Lower leg skin (tissue), 4 donors: ENCODE measurements at regions not wholly inside any gene's neighbourhood (a gene's known extent, or its start where the extent isn't known, plus 50 kb on each side); places are given as distances from the start of the nearest gene placed in this dataset.
A peak's percentile ranks its signal among the peaks of the same experiment; 100 is the strongest.

Experiments
- DNase-seq, 2 donors: peaks; one replicate each; pipeline ENCODE4 v3.0.0-alpha.2; 2019; ENCODE audit warnings: low spot score in 2 of 2
- H3K4me3 ChIP-seq: fragments of 200-600 bp; sonication (generic); 2 replicates; pipeline ENCODE4 v1.5.1; 2017; ENCODE audit warnings: mild to moderate bottlenecking, low read depth; ENCODE audit not compliant: poor library complexity, severe bottlenecking
- POLR2A ChIP-seq, 2 donors: fragments of 450-650 bp; IDR thresholded peaks; one replicate each; pipeline ENCODE4 v1.6.1; 2016 to 2017; ENCODE audit warnings: antibody characterized with exemption in 2 of 2, mild to moderate bottlenecking in 1 of 2, moderate library complexity in 1 of 2
- WGBS, 2 donors: methylation state at CpG; one replicate each; pipeline ENCODE4 v1.1.5; 2018; 5-methylcytosine and 5-hydroxymethylcytosine counted together
- intact Hi-C: fragments of 100-400 bp; cut with DNase I; formaldehyde crosslinking; loops from one replicate; pipeline ENCODE4 v1.15.0; 2023; ENCODE audit warnings: low total_unique reads
- TF ChIP-seq, protein P1 (sequence below), 3 donors: fragments of 450-650 bp; IDR thresholded peaks; one replicate each; pipeline ENCODE4 v1.5.1; 2016; ENCODE audit warnings: antibody characterized with exemption in 3 of 3, mild to moderate bottlenecking in 3 of 3, moderate library complexity in 2 of 3

DNA sequence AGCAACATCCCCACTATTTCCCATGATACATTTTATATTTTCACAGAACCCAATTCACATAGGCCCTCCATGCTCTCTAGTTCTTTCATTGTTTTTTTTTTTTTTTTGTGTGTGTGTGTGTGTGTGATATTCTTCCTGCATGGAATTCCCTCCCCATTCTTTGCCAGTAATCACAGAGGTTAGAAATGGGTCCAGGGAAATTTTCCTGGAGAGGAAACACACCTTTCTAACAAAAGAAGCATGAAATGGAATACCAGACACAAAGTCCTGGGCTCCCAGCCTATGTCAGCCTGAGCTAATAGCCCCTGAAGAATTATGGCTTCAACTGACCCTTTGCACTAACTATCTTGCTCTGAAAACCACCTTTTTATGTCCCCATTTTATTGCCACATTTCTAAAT, 194.2 kb upstream of the NT5E start:
- TF ChIP-seq, protein P1, sequence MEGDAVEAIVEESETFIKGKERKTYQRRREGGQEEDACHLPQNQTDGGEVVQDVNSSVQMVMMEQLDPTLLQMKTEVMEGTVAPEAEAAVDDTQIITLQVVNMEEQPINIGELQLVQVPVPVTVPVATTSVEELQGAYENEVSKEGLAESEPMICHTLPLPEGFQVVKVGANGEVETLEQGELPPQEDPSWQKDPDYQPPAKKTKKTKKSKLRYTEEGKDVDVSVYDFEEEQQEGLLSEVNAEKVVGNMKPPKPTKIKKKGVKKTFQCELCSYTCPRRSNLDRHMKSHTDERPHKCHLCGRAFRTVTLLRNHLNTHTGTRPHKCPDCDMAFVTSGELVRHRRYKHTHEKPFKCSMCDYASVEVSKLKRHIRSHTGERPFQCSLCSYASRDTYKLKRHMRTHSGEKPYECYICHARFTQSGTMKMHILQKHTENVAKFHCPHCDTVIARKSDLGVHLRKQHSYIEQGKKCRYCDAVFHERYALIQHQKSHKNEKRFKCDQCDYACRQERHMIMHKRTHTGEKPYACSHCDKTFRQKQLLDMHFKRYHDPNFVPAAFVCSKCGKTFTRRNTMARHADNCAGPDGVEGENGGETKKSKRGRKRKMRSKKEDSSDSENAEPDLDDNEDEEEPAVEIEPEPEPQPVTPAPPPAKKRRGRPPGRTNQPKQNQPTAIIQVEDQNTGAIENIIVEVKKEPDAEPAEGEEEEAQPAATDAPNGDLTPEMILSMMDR (IDR thresholded peaks at IDR 0.05): no peak
- no peak for TF ChIP-seq POLR2A (IDR thresholded peaks at IDR 0.05)
- intact Hi-C loops: no loop called here
- H3K4me3 ChIP-seq: no peak overlapping the region
- no peak for DNase-seq

DNA sequence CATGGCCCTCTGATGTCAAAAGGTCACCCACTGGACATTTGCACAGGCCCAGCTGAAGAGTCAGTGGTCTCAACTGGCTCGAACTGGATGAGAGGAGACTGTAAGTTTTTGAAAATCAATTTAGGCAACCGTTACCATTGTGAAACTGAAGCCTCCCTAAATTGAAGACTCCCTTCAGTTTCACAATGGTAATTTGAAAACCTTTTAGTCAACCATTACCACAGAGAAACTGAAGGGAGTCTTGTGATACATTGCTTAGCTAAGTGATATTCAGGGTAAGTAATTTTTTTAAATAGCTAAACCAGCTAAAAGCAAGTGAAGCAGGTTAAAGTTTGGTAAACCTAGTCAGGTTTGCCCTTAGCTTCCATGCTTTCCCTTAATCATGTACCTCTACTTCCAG, 197.3 kb upstream of the NT5E start:
- intact Hi-C loops: no loop called here
- 43 to 76% methylated on average over 2 of the region's 2 CpGs for WGBS, 2 donors

DNA sequence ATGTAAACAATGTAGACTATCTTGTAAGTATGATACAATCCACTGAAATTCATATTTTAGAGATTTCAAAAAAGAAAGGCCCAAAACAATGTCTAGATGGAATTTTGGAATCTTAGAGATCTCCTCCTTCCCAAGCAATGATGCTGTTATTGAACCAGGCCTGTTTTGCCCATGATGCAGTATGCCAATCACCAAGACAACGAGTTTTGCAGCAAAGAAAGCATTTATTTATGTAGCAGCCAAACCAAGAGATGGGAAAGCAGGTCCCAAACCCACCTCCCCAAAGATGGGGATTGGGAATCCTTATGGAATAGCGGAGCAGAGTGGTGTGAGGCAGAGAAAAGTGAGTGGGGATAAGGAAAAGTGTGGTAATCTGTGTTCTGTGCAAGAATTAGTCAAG, 197.8 kb upstream of the NT5E start:
- TF ChIP-seq, protein P1 (IDR thresholded peaks at IDR 0.05): no peak
- TF ChIP-seq POLR2A (IDR thresholded peaks at IDR 0.05): no peak
- WGBS, 2 donors: 68 to 75% methylated on average over 2 of the region's 2 CpGs
- DNase-seq: no peak
- no peak overlapping the region for H3K4me3 ChIP-seq
- intact Hi-C loops: no loop called here

More for the DNA sequence above, 197.3 kb upstream of the NT5E start:
- no peak overlapping the region for H3K4me3 ChIP-seq
- TF ChIP-seq, protein P1 (IDR thresholded peaks at IDR 0.05): no peak
- no peak for TF ChIP-seq POLR2A (IDR thresholded peaks at IDR 0.05)
- no peak for DNase-seq

DNA sequence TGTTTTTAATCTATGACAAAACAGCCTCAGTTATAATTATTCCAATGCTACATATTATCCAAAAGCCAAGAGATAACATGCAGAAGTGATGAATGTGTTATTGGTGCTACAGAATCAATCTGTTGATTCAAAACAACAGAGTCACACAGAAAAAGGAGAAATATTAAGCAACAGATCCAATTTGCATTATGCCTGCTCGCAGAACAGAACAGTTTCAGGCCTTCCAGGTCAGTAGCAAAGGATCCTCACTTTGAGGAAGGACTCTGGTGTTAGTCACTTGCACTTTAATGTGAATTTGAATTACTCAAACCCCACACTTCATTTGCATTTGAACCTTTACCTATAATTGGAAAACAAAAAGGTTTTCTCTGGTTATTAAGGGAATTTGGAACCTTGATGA, 198.6 kb upstream of the NT5E start:
- 62 to 65% methylated on average over 1 of the region's 1 CpG for WGBS, 2 donors
- TF ChIP-seq, protein P1 (IDR thresholded peaks at IDR 0.05): no peak
- no peak for TF ChIP-seq POLR2A (IDR thresholded peaks at IDR 0.05)
- intact Hi-C loops: no loop called here
- DNase-seq: no peak
- H3K4me3 ChIP-seq: no peak overlapping the region

DNA sequence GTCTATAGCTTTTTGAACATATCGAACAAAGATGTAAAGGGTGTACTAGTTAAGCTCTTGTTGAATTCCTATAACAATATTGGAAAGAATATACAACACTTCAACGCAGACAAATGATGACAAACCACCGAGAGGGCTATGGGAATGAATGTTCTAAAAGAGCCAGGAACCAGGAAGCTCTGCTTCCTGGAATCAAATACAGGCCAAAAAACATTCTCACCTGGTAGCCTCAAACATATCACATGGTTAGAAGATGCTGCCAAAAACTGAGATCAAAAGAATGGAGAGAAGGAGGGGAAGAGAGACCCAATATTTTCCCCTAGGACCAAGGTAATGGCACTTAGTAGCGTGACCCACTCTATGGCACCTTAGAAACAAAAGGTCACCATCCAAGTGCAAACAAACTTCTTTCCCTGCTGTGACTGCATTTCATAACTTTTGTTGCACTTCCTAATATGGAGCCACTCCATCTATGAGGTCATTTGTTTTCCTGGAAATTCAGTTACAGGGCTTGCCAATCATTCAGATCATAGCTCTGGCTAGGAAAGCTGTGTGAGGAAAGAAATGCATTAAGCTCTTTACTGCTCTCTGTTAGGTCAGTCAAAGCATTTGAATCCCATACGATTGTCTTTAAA, 199.2 kb upstream of the NT5E start:
- peak in 1 of 2 donors; percentile 15 for DNase-seq
- 73 to 76% methylated on average over 5 of the region's 5 CpGs for WGBS, 2 donors

More for the DNA sequence above, 199.2 kb upstream of the NT5E start:
- H3K4me3 ChIP-seq: no peak overlapping the region
- intact Hi-C loops: no loop called here
- TF ChIP-seq POLR2A (IDR thresholded peaks at IDR 0.05): no peak
- TF ChIP-seq, protein P1 (IDR thresholded peaks at IDR 0.05): no peak
